Omental fat pad (tissue), 3 donors: ENCODE measurements at regions not wholly inside any gene's neighbourhood (a gene's known extent, or its start where the extent isn't known, plus 50 kb on each side); places are given as distances from the start of the nearest gene placed in this dataset.

ENCODE experiments used
- ATAC-seq: fragments of 150-250 bp; one replicate; pipeline ENCODE4 v1.9.1; 2016; ENCODE audit warnings: mild to moderate bottlenecking, moderate library complexity; ENCODE audit not compliant: low FRiP score
- DNase-seq: peaks from one replicate; pipeline ENCODE4 v3.0.0-alpha.2; 2019; ENCODE audit warnings: low spot score
- CTCF ChIP-seq, 3 donors: fragments of 450-650 bp; IDR thresholded peaks; one replicate each; pipeline ENCODE4 v1.5.1; 2016 to 2017; ENCODE audit warnings: antibody characterized with exemption in 3 of 3, mild to moderate bottlenecking in 3 of 3, moderate library complexity in 2 of 3

- no peak for ATAC-seq
- no peak for DNase-seq
- no peak for TF ChIP-seq CTCF (IDR thresholded peaks at IDR 0.05)
Measured at GRCh38 chr20:24340933-24341332, 128.5 kb upstream of the SYNDIG1 start.

GRCh38 chr20:24339210-24339641 lies 130.2 kb upstream of the SYNDIG1 start:
- no peak for TF ChIP-seq CTCF (IDR thresholded peaks at IDR 0.05)
- ATAC-seq: no peak
- no peak for DNase-seq

- no peak for DNase-seq
- TF ChIP-seq CTCF (IDR thresholded peaks at IDR 0.05): no peak
- ATAC-seq: no peak
Measured at GRCh38 chr20:24337551-24337950, 131.9 kb upstream of the SYNDIG1 start.

GRCh38 chr20:24337069-24337468 lies 132.4 kb upstream of the SYNDIG1 start:
- DNase-seq (no peak), ATAC-seq (no peak)
- TF ChIP-seq CTCF (IDR thresholded peaks at IDR 0.05): no peak

- TF ChIP-seq CTCF (IDR thresholded peaks at IDR 0.05): no peak
- ATAC-seq (no peak), DNase-seq (no peak)
Measured at GRCh38 chr20:24334830-24335229, 134.6 kb upstream of the SYNDIG1 start.

GRCh38 chr20:24332956-24333355 lies 136.5 kb upstream of the SYNDIG1 start:
- DNase-seq (no peak), ATAC-seq (no peak)
- no peak for TF ChIP-seq CTCF (IDR thresholded peaks at IDR 0.05)

GRCh38 chr20:24331939-24332338 lies 137.5 kb upstream of the SYNDIG1 start:
- DNase-seq (no peak), ATAC-seq (no peak)
- TF ChIP-seq CTCF (IDR thresholded peaks at IDR 0.05): no peak
